OCI-LY7 (cell line): ENCODE measurements at regions not wholly inside any gene's neighbourhood (a gene's known extent, or its start where the extent isn't known, plus 50 kb on each side); places are given as distances from the start of the nearest gene placed in this dataset.

ENCODE experiments used
- BruUV-seq: library from RNA; stranded (reverse); fragments of 400-500 nt; replicated peaks from 2 replicates; lab custom pipeline; 2021; lab: Mats Ljungman, UMichigan
- CTCF ChIA-PET: fragments of 300-600 bp; sonication (Branson Sonifier 250); formaldehyde crosslinking; loops from one replicate; lab custom pipeline; 2022; ENCODE audit warnings: antibody characterized with exemption; ENCODE audit not compliant: unreplicated experiment; lab: Charles Lee
- POLR2A ChIA-PET: fragments of 300-600 bp; sonication (Branson Sonifier 250); formaldehyde crosslinking; loops from one replicate; lab custom pipeline; 2022; ENCODE audit warnings: antibody characterized with exemption; lab: Charles Lee
- DNase-seq: peaks from one replicate; pipeline ENCODE4 v3.0.0-alpha.2; 2015; ENCODE audit warnings: low spot score
- H2AFZ ChIP-seq: fragments of 200-600 bp; sonication (generic), shearing (Covaris generic); 2 replicates; pipeline ENCODE4 v1.6.1; 2014; ENCODE audit warnings: mild to moderate bottlenecking, antibody characterized with exemption, low read length, moderate library complexity
- H3K27ac ChIP-seq: fragments of 200-600 bp; sonication (generic); 2 replicates; pipeline ENCODE4 v1.5.1; 2014; ENCODE audit warnings: mixed run types, low read depth, mild to moderate bottlenecking, moderate library complexity, low read length, inconsistent platforms; ENCODE audit not compliant: poor library complexity, severe bottlenecking
- H3K36me3 ChIP-seq: fragments of 200-600 bp; sonication (generic); 2 replicates; pipeline ENCODE4 v1.6.1; 2014; ENCODE audit warnings: mild to moderate bottlenecking, antibody characterized with exemption, low read length, moderate library complexity, mixed read lengths; ENCODE audit not compliant: insufficient read depth
- H3K4me1 ChIP-seq: fragments of 200-600 bp; sonication (generic); 2 replicates; pipeline ENCODE4 v1.5.1; 2014; ENCODE audit warnings: mild to moderate bottlenecking, low read length; ENCODE audit not compliant: insufficient read depth, poor library complexity, severe bottlenecking
- H3K4me2 ChIP-seq: fragments of 200-600 bp; sonication (generic); 2 replicates; pipeline ENCODE4 v1.6.1; 2014; ENCODE audit warnings: mild to moderate bottlenecking, low read length
- H3K4me3 ChIP-seq: fragments of 200-600 bp; sonication (generic); 2 replicates; pipeline ENCODE4 v1.5.1; 2014; ENCODE audit warnings: mild to moderate bottlenecking, low read depth, low read length; ENCODE audit not compliant: poor library complexity, severe bottlenecking
- H3K79me2 ChIP-seq: fragments of 200-600 bp; sonication (generic); 2 replicates; pipeline ENCODE4 v1.6.1; 2016; ENCODE audit warnings: low read depth, mild to moderate bottlenecking, low read length, moderate library complexity, mixed read lengths; ENCODE audit not compliant: insufficient read depth
- H3K9me2 ChIP-seq: fragments of 200-600 bp; sonication (generic); 2 replicates; pipeline ENCODE4 v1.6.1; 2016; ENCODE audit warnings: mild to moderate bottlenecking, low read length, mixed read lengths; ENCODE audit not compliant: insufficient read depth
- H3K9me3 ChIP-seq: fragments of 200-600 bp; sonication (generic); 2 replicates; pipeline ENCODE4 v1.6.1; 2014; ENCODE audit warnings: mild to moderate bottlenecking, mixed run types, low read length, mixed read lengths
- H4K20me1 ChIP-seq: fragments of 200-600 bp; sonication (generic); 2 replicates; pipeline ENCODE4 v1.6.1; 2014; ENCODE audit warnings: mild to moderate bottlenecking, antibody characterized with exemption, low read length, moderate library complexity, mixed read lengths; ENCODE audit not compliant: insufficient read depth
- CTCF ChIP-seq: fragments of 200-600 bp; sonication (generic); conservative IDR thresholded peaks from 2 replicates; pipeline ENCODE4 v1.5.1; 2014; ENCODE audit warnings: mild to moderate bottlenecking, antibody characterized with exemption, low read length, moderate library complexity, mixed read lengths
- EZH2phosphoT487 ChIP-seq: fragments of 200-600 bp; sonication (generic); IDR thresholded peaks from 2 replicates; pipeline ENCODE4 v1.6.1; 2018; ENCODE audit warnings: low read depth, borderline replicate concordance, mild to moderate bottlenecking, mixed run types, antibody characterized with exemption, low read length, moderate library complexity, mixed read lengths
- intact Hi-C: fragments of 100-400 bp; cut with micrococcal nuclease; formaldehyde crosslinking; loops from one replicate; pipeline ENCODE4 v1.10.0; 2022; ENCODE audit not compliant: unreplicated experiment

DNA sequence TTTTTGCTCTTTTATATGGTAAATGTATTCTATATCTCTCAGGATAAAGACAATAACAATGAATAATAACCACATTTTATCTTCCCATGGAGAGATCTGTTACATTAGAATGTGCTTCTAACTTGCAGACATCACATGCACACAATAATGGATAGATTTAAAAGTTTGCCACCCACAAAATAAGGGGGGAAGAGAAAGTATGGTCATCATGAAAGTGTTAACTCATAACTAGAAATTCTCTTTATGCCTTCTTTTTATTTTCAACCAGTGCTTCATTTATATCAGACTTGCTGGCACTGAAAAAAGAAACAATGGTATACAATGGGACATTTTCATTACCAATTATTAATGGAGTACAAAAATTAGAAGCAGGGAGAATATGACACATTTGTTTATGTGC, 470.0 kb downstream of the FAT4 start:
- ChIA-PET POLR2A (no interaction called here), CTCF (no interaction called here)
- BruUV-seq: no TSS peak
- no peak overlapping the region for H2AFZ ChIP-seq
- H3K4me3 ChIP-seq: no peak overlapping the region
- no peak overlapping the region for H3K27ac ChIP-seq
- H3K9me3 ChIP-seq: no peaks in the 10 kb centered on the region
- no peaks in the 10 kb centered on the region for H4K20me1 ChIP-seq
- H3K9me2 ChIP-seq: no peaks in the 10 kb centered on the region
- no peaks in the 10 kb centered on the region for H3K36me3 ChIP-seq
- no peak for DNase-seq
- H3K4me2 ChIP-seq: no peak overlapping the region
- no peaks in the 10 kb centered on the region for H3K4me1 ChIP-seq
- TF ChIP-seq CTCF (no peak), EZH2phosphoT487 (no peak)
- no peaks in the 10 kb centered on the region for H3K79me2 ChIP-seq
- intact Hi-C loops: no loop called here

DNA sequence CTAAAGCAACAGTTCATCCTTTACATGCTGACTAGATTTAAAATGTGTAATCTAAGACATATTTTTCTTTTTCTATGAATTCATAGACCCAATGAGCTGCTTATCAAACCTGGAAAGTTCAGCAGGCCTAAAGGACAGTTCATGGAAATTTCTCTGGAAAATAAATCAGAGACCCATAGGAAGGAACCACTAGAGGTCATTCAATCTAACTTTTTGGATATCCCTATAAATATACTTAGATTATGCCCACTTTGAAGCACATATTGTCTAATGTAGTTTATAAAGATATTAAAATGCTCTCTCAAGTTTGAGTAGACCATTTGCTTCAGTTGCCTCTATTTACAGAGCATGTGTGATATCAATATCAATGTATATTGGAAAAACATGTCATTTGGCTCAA, 473.0 kb downstream of the FAT4 start:
- H3K27ac ChIP-seq: no peak overlapping the region
- no peaks in the 10 kb centered on the region for H3K79me2 ChIP-seq
- no peak for TF ChIP-seq CTCF
- no peak for TF ChIP-seq EZH2phosphoT487
- intact Hi-C loops: no loop called here
- no peaks in the 10 kb centered on the region for H3K9me3 ChIP-seq
- no peak overlapping the region for H3K4me3 ChIP-seq
- no peaks in the 10 kb centered on the region for H4K20me1 ChIP-seq
- ChIA-PET CTCF (no interaction called here), POLR2A (interaction anchor here (0.5 kb wide), 1 partner anchor 17 kb away, joined by 3 read pairs; no protein-coding TSS in a partner anchor)
- H3K9me2 ChIP-seq: no peaks in the 10 kb centered on the region
- H2AFZ ChIP-seq: no peak overlapping the region
- no peak overlapping the region for H3K4me2 ChIP-seq
- no peak for DNase-seq
- no peaks in the 10 kb centered on the region for H3K36me3 ChIP-seq
- no TSS peak for BruUV-seq
- no peaks in the 10 kb centered on the region for H3K4me1 ChIP-seq

- no TSS peak for BruUV-seq
- H4K20me1 ChIP-seq: no peaks in the 10 kb centered on the region
- H3K9me2 ChIP-seq: no peaks in the 10 kb centered on the region
- no peak overlapping the region for H2AFZ ChIP-seq
- DNase-seq: no peak
- no peak overlapping the region for H3K4me3 ChIP-seq
- no peaks in the 10 kb centered on the region for H3K79me2 ChIP-seq
- CTCF ChIA-PET: no interaction called here
- no peak overlapping the region for H3K27ac ChIP-seq
- no peak for TF ChIP-seq CTCF
- no peak for TF ChIP-seq EZH2phosphoT487
- intact Hi-C loops: no loop called here
- H3K9me3 ChIP-seq: no peaks in the 10 kb centered on the region
- POLR2A ChIA-PET: interaction anchor here (0.5 kb wide), 1 partner anchor 45 kb away, joined by 4 read pairs; no protein-coding TSS in a partner anchor
- no peaks in the 10 kb centered on the region for H3K4me1 ChIP-seq
- no peak overlapping the region for H3K4me2 ChIP-seq
- H3K36me3 ChIP-seq: no peaks in the 10 kb centered on the region
Observed at GRCh38 chr4:125789023-125789422, 474.3 kb downstream of the FAT4 start.
